ENCODE measurements at regions not wholly inside any gene's neighbourhood (a gene's known extent, or its start where the extent isn't known, plus 50 kb on each side); places are given as distances from the start of the nearest gene placed in this dataset.
"Not testable (repeated sequence)": the region's sequence is repeated elsewhere in the genome, so short reads cannot be mapped to it uniquely, and the experiment has no call there.

- no peak for DNase-seq (ENCODE audit: low read depth)
- TF ChIP-seq CTCF (conservative IDR thresholded peaks at IDR 0.05; ENCODE audit: low read depth, low read length) = no peak
- no peak overlapping the region for H3K4me3 ChIP-seq (ENCODE audit: low read depth, low read length)
These were observed 216.4 kb upstream of the HAND2 start for GRCh38 chr4:173746424-173746823.

GRCh38 chr4:173745765-173746164 is 215.7 kb upstream of the HAND2 start:
- no peak overlapping the region for H3K4me3 ChIP-seq (ENCODE audit: low read depth, low read length)
- no peak for TF ChIP-seq CTCF (conservative IDR thresholded peaks at IDR 0.05; ENCODE audit: low read depth, low read length)
- DNase-seq (ENCODE audit: low read depth) = no peak

GRCh38 chr4:173736840-173737239 is 206.8 kb upstream of the HAND2 start:
- DNase-seq (ENCODE audit: low read depth) = peak; percentile 8
- no peak overlapping the region for H3K4me3 ChIP-seq (ENCODE audit: low read depth, low read length)
- no peak for TF ChIP-seq CTCF (conservative IDR thresholded peaks at IDR 0.05; ENCODE audit: low read depth, low read length)

- no peak for TF ChIP-seq CTCF (conservative IDR thresholded peaks at IDR 0.05; ENCODE audit: low read depth, low read length)
- no peak overlapping the region for H3K4me3 ChIP-seq (ENCODE audit: low read depth, low read length)
- no peak for DNase-seq (ENCODE audit: low read depth)
These were observed 205.6 kb upstream of the HAND2 start for GRCh38 chr4:173735585-173735984.

GRCh38 chr4:173735049-173735448 is 205.0 kb upstream of the HAND2 start:
- H3K4me3 ChIP-seq (ENCODE audit: low read depth, low read length) = no peak overlapping the region
- TF ChIP-seq CTCF (conservative IDR thresholded peaks at IDR 0.05; ENCODE audit: low read depth, low read length) = no peak
- DNase-seq (ENCODE audit: low read depth) = no peak

- no peak for DNase-seq (ENCODE audit: low read depth)
- no peak for TF ChIP-seq CTCF (conservative IDR thresholded peaks at IDR 0.05; ENCODE audit: low read depth, low read length)
- no peak overlapping the region for H3K4me3 ChIP-seq (ENCODE audit: low read depth, low read length)
These were observed 201.2 kb upstream of the HAND2 start for GRCh38 chr4:173731257-173731656.

GRCh38 chr4:173722075-173722474 is 192.0 kb upstream of the HAND2 start:
- no peak for DNase-seq (ENCODE audit: low read depth)
- TF ChIP-seq CTCF (conservative IDR thresholded peaks at IDR 0.05; ENCODE audit: low read depth, low read length) = no peak
- H3K4me3 ChIP-seq (ENCODE audit: low read depth, low read length) = no peak overlapping the region

GRCh38 chr4:173718504-173718903 is 188.5 kb upstream of the HAND2 start:
- H3K4me3 ChIP-seq (ENCODE audit: low read depth, low read length); DNase-seq (ENCODE audit: low read depth): not testable (repeated sequence)
